ENCODE measurements at regions not wholly inside any gene's neighbourhood (a gene's known extent, or its start where the extent isn't known, plus 50 kb on each side); places are given as distances from the start of the nearest gene placed in this dataset.

DNA sequence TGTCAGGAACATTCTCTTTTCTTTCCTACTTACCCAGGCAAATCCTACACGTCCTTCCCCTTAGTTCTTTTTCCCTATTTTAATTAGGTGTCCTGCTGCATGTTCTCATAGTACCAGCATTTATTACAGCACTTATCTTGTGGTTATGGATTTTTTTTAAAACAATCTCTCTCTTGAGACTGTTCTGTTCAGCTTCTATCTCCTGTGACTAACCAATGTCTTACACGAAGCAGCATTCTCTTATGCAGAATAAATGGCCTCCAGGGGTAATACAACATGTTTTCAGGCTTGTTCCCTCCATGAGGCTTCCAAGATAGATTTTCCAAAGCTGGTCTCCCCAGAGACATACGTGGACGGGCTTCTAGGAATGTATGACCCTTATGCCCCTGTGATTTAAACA, 1096.1 kb upstream of the CELF2 start:
- FAIRE-seq = no peak
- DNase-seq (ENCODE audit: low read depth in 1 of 2, low spot score in 1 of 2) = no peak
- ChIA-PET CTCF (interaction anchor here (0.5 kb wide), 1 partner anchor 1366 kb away, joined by 3 read pairs; no protein-coding TSS in a partner anchor), POLR2A (no interaction called here)
- Histone ChIP-seq H3K4me2 (no peak overlapping the region), H3K4me1 (no peaks in the 10 kb centered on the region), H3K27ac (no peak overlapping the region), H3K4me3 (no peak overlapping the region), H3K9me3 (no peaks in the 10 kb centered on the region; the same call in 2 of the 3 replicates)
- ATAC-seq = no peak
- no peak for TF ChIP-seq PHF8 (IDR thresholded peaks at IDR 0.05; ENCODE audit: borderline replicate concordance, low read depth)
- no peak for TF ChIP-seq POLR2A (IDR thresholded peaks at IDR 0.05; ENCODE audit: low read length)
- TF ChIP-seq CHD2 (IDR thresholded peaks at IDR 0.05; ENCODE audit: low read length, partially characterized antibody) = no peak
- no peak for TF ChIP-seq EHMT2 (IDR thresholded peaks at IDR 0.05; ENCODE audit: low read depth)
- TF ChIP-seq ZNF302 (CRISPR knock-in tag; IDR thresholded peaks at IDR 0.05) = no peak
- TF ChIP-seq CTCF (IDR thresholded peaks at IDR 0.05) = no peak
- 6% methylated on average over 4 of the region's 4 CpGs for WGBS (ENCODE audit: missing lambda C conversion rate)

DNA sequence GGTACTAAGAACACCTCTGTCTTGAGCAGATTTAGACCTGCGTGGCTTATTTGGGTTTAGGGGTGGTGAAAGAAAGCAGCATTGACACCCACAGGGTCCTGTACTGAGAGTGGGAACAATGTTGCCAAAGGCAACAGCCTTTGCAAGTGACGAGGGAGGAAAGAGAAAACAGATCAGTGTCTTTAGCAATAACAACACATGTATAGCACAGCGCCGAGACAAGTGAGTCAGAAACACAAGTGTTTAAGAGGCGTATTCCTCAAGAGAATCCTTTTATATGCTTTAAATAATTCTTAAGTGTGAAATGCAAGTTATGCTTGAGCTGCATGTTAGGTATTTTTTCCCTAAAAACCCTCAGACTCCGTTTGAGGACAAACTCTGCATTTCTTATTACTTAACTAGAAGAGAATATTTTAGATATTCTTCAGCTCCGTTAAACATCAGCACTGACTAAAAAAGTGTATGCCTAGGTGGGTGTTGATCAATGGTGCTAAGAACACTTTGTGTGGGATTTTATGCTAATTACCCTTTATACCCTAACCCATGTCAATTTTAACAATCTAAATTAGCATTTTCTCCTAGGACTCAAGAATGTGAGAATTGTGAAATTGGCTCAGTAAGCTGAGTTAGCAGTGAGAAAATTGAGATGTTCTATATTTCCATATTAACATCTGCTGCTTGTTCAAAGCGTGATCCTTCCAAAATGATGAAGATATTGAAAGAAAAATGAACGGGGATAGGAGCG, 1095.4 kb upstream of the CELF2 start:
- 12% methylated on average over 10 of the region's 10 CpGs for WGBS (ENCODE audit: missing lambda C conversion rate)
- ATAC-seq = no peak
- H3K4me2 ChIP-seq = no peak overlapping the region
- H3K4me1 ChIP-seq = no peaks in the 10 kb centered on the region
- no peak overlapping the region for H3K27ac ChIP-seq
- H3K4me3 ChIP-seq = no peak overlapping the region
- ChIA-PET POLR2A (no interaction called here), CTCF (interaction anchor here (0.5 kb wide), 1 partner anchor 161 kb away, joined by 4 read pairs; no protein-coding TSS in a partner anchor)
- FAIRE-seq = no peak
- DNase-seq (ENCODE audit: low read depth in 1 of 2, low spot score in 1 of 2) = no peak
- no peaks in the 10 kb centered on the region; the same call in 2 of the 3 replicates for H3K9me3 ChIP-seq
- TF ChIP-seq KDM1A (IDR thresholded peaks at IDR 0.05; ENCODE audit: low read depth) (no peak), RARB (CRISPR knock-in tag; IDR thresholded peaks at IDR 0.05) (no peak), FOXS1 (CRISPR knock-in tag; IDR thresholded peaks at IDR 0.05) (no peak), ZFP36 (IDR thresholded peaks at IDR 0.05; ENCODE audit: borderline replicate concordance, partially characterized antibody) (no peak)

- ChIA-PET CTCF (no interaction called here), POLR2A (no interaction called here)
- Histone ChIP-seq H3K27ac (no peak overlapping the region), H3K4me3 (no peak overlapping the region), H3K4me2 (no peak overlapping the region), H3K4me1 (no peaks in the 10 kb centered on the region), H3K9me3 (no peaks in the 10 kb centered on the region; the same call in 2 of the 3 replicates)
- TF ChIP-seq GATA3 (IDR thresholded peaks at IDR 0.05; ENCODE audit: borderline replicate concordance) (no peak), ZFP36 (IDR thresholded peaks at IDR 0.05; ENCODE audit: borderline replicate concordance, partially characterized antibody) (no peak)
- ATAC-seq = no peak
- under 1% methylated on average over 3 of the region's 3 CpGs for WGBS (ENCODE audit: missing lambda C conversion rate)
- DNase-seq (ENCODE audit: low read depth in 1 of 2, low spot score in 1 of 2) = no peak
- FAIRE-seq = no peak
These were observed 1091.7 kb upstream of the CELF2 start for GRCh38 chr10:9926003-9926402.

- no peak for FAIRE-seq
- CTCF ChIA-PET = no interaction called here
- WGBS (ENCODE audit: missing lambda C conversion rate) = 3% methylated on average over 2 of the region's 2 CpGs
These were observed 1090.8 kb upstream of the CELF2 start for GRCh38 chr10:9926881-9927280.

More at GRCh38 chr10:9926881-9927280, 1090.8 kb upstream of the CELF2 start:
- Histone ChIP-seq H3K9me3 (no peaks in the 10 kb centered on the region), H3K4me3 (no peak overlapping the region), H3K27ac (no peak overlapping the region), H3K4me1 (no peaks in the 10 kb centered on the region), H3K4me2 (no peak overlapping the region)
- TF ChIP-seq RCOR1 (IDR thresholded peaks at IDR 0.05; ENCODE audit: low read depth, low read length) (no peak), ZFP36 (IDR thresholded peaks at IDR 0.05; ENCODE audit: borderline replicate concordance, partially characterized antibody) (no peak), CEBPB (IDR thresholded peaks at IDR 0.05) (no peak), NFE2L2 (conservative IDR thresholded peaks at IDR 0.05; ENCODE audit: low read length) (no peak), JUN (IDR thresholded peaks at IDR 0.05) (no peak), JUNB (IDR thresholded peaks at IDR 0.05) (no peak), KDM1A (IDR thresholded peaks at IDR 0.05; ENCODE audit: low read depth) (no peak), EHF (CRISPR knock-in tag; IDR thresholded peaks at IDR 0.05) (no peak), ZNF302 (CRISPR knock-in tag; IDR thresholded peaks at IDR 0.05) (no peak), SREBF2 (IDR thresholded peaks at IDR 0.05) (no peak), REST (IDR thresholded peaks at IDR 0.05) (no peak)
- TF ChIP-seq, protein P1, sequence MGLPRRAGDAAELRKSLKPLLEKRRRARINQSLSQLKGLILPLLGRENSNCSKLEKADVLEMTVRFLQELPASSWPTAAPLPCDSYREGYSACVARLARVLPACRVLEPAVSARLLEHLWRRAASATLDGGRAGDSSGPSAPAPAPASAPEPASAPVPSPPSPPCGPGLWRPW (IDR thresholded peaks at IDR 0.05) = no peak
- TF ChIP-seq, protein P2, sequence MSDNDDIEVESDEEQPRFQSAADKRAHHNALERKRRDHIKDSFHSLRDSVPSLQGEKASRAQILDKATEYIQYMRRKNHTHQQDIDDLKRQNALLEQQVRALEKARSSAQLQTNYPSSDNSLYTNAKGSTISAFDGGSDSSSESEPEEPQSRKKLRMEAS (IDR thresholded peaks at IDR 0.05) = no peak
- no peak for ATAC-seq
- POLR2A ChIA-PET = no interaction called here
- DNase-seq (ENCODE audit: low read depth in 1 of 2, low spot score in 1 of 2) = no peak
